Kidney (tissue), 13 donors: ENCODE measurements at regions not wholly inside any gene's neighbourhood (a gene's known extent, or its start where the extent isn't known, plus 50 kb on each side); places are given as distances from the start of the nearest gene placed in this dataset.
A peak's percentile ranks its signal among the peaks of the same experiment; 100 is the strongest.

ENCODE experiments used
- DNase-seq, 5 donors: peaks; one replicate each; pipeline ENCODE4 v3.0.0-alpha.2; 2013 to 2020
- FAIRE-seq: peaks from 2 replicates; lab custom pipeline; 2012; peaks lifted over from hg19 to GRCh38; lab: Jason Lieb, UNC
- H3K27ac ChIP-seq, 2 donors: one replicate each; pipeline ENCODE4 v1.7.0; 2013; ENCODE audit warnings: low read depth in 2 of 2, low read length in 2 of 2, inconsistent platforms in 1 of 2
- H3K27me3 ChIP-seq: one replicate; pipeline ENCODE4 v1.7.1; 2013; ENCODE audit warnings: low read length, inconsistent platforms; ENCODE audit not compliant: control insufficient read depth, insufficient read depth
- H3K36me3 ChIP-seq, 3 donors: one replicate each; pipeline versions ENCODE4 v1.7.0 to v1.7.1; 2013; ENCODE audit warnings: low read length in 3 of 3, control low read depth in 1 of 3, inconsistent platforms in 1 of 3; ENCODE audit not compliant: insufficient read depth in 3 of 3, control insufficient read depth in 2 of 3
- H3K4me1 ChIP-seq, 3 donors: one replicate each; pipeline versions ENCODE4 v1.7.0 to v1.7.1; 2013; ENCODE audit warnings: low read length in 3 of 3, inconsistent platforms in 1 of 3, low read depth in 1 of 3; ENCODE audit not compliant: control insufficient read depth in 2 of 3, insufficient read depth in 2 of 3
- H3K4me3 ChIP-seq, 3 donors: one replicate each; pipeline versions ENCODE4 v1.7.0 to v1.8.1; 2013; ENCODE audit warnings: low read length in 3 of 3, control low read depth in 1 of 3, inconsistent platforms in 1 of 3
- H3K9ac ChIP-seq, 3 donors: one replicate each; pipeline versions ENCODE4 v1.7.0 to v1.7.1; 2013; ENCODE audit warnings: low read length in 3 of 3, control low read depth in 1 of 3, inconsistent platforms in 1 of 3
- H3K9me3 ChIP-seq, 3 donors: one replicate each; pipeline versions ENCODE4 v1.7.0 to v1.7.1; 2013; ENCODE audit warnings: low read length in 3 of 3, control low read depth in 1 of 3, inconsistent platforms in 1 of 3; ENCODE audit not compliant: control insufficient read depth in 2 of 3, insufficient read depth in 1 of 3
- intact Hi-C: fragments of 100-400 bp; cut with DNase I; formaldehyde crosslinking; loops from one replicate; pipeline ENCODE4 v1.11.1; 2022
- TF ChIP-seq, protein P1 (sequence below): IDR thresholded peaks from 3 replicates; pipeline ENCODE4 v1.5.1; 2012; ENCODE audit warnings: mild to moderate bottlenecking, moderate library complexity, borderline replicate concordance; ENCODE audit not compliant: insufficient read depth; ENCODE audit errors: extremely low read depth
- donor health status: control.
- donor health status: control.
- donor health status: control.
- donor health status: control.
- donor health status: control.
- donor health status: DM: yes; HTN: yes; CAD: no.
- donor health status: Normal renal cell carcinoma (clear cell type).

DNA sequence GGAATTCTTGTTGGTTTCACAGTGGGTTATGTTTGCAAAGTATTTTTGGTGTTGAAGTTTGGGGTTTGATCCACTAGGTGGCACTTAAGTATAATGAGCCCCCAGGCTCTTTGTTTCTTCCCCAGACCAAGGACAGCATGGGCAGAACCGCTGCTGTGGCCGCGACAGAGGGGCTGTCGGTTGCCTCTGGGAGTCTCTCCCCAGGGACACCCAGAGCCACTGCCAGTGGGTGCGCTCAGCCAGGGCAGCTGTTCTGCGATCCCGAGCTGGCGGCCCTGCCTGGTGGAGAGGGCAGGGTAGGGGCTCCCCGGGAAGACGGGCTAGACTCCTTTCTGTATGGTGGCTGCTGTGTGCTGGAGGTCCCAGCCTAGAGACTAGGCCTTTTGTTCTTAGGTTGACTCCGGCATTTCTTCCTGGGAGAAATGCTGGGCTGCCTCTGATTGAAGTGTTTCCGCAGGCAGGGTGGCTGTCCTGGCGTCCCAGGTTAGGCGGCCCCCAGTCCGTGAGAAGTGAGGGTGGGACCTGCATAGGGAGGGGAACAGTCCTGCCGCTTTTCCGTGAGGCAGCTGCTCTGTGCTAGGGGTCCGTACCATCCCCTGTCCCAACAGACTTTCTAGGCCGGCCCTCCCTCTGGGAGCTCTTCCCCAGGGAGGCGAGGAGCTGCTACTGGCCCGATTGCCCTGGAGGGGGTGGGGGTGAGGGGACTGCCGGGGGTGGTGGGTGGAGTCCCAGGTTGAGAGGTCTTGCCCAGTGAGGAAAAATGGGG is 253.1 kb upstream of the PELI2 start:
- intact Hi-C loops = no loop called here
- H3K4me3 ChIP-seq = no peak overlapping the region
- H3K27ac ChIP-seq = no peak overlapping the region
- H3K9ac ChIP-seq = no peak overlapping the region
- H3K36me3 ChIP-seq = no peaks in the 10 kb centered on the region
- peaks cover 0 to 6% (median 3%) of the 10 kb centered on the region in 3 donors for H3K9me3 ChIP-seq
- H3K4me1 ChIP-seq = no peaks in the 10 kb centered on the region
- TF ChIP-seq, protein P1, sequence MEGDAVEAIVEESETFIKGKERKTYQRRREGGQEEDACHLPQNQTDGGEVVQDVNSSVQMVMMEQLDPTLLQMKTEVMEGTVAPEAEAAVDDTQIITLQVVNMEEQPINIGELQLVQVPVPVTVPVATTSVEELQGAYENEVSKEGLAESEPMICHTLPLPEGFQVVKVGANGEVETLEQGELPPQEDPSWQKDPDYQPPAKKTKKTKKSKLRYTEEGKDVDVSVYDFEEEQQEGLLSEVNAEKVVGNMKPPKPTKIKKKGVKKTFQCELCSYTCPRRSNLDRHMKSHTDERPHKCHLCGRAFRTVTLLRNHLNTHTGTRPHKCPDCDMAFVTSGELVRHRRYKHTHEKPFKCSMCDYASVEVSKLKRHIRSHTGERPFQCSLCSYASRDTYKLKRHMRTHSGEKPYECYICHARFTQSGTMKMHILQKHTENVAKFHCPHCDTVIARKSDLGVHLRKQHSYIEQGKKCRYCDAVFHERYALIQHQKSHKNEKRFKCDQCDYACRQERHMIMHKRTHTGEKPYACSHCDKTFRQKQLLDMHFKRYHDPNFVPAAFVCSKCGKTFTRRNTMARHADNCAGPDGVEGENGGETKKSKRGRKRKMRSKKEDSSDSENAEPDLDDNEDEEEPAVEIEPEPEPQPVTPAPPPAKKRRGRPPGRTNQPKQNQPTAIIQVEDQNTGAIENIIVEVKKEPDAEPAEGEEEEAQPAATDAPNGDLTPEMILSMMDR = no peak
- DNase-seq = peak in 1 of 5 donors; percentile 53
- H3K27me3 ChIP-seq = no peaks in the 10 kb centered on the region
- FAIRE-seq = no peak

DNA sequence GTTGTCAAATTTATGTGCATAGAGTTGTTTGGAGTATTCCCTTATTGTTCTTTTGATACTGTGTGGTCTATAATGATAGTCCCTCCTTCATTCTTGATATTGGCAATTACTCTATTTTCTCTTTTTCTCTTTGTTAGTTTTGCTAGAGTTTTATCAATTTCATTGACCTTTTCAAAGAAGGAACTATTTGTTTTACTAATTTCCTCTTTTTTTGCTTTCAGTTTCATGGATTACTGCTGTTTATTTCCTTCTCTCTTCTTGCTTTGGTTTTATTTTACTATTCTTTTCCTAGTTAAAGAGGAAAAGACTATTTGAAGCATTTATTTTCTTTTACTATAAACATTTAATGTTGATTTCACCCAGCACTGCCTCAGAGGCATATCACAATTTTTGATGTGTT is 250.9 kb upstream of the PELI2 start:
- Histone ChIP-seq H3K36me3 (no peaks in the 10 kb centered on the region), H3K27me3 (no peaks in the 10 kb centered on the region), H3K9ac (no peak overlapping the region), H3K27ac (no peak overlapping the region), H3K4me1 (no peaks in the 10 kb centered on the region), H3K4me3 (no peak overlapping the region), H3K9me3 (peaks cover 0 to 4% (median 3%) of the 10 kb centered on the region in 3 donors)
- no peak for FAIRE-seq
- DNase-seq = no peak
- intact Hi-C loops = no loop called here
- TF ChIP-seq, protein P1 = no peak

DNA sequence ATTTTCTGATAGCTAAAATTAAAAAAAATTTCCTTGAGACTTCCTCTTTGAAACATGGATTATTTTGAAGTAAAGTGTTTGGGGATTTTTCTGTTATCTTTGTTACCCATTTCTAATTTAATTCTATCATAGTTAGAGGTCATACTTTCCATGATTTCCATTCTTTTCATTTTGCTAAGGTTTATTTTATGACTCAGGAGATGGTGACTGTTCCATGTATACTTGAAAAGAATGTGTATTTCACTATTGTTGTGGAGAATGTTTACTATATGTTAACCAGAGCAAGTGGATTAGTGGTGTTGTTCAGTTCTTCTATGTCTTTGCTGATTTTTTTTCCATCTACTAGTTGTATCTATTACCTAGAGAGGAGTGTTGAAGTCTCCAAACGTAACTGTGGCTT is 250.5 kb upstream of the PELI2 start:
- peaks cover 0 to 4% (median 3%) of the 10 kb centered on the region in 3 donors for H3K9me3 ChIP-seq
- no peak overlapping the region for H3K27ac ChIP-seq
- DNase-seq = no peak
- H3K4me1 ChIP-seq = no peaks in the 10 kb centered on the region
- intact Hi-C loops = no loop called here
- H3K36me3 ChIP-seq = no peaks in the 10 kb centered on the region
- TF ChIP-seq, protein P1 = no peak
- no peak overlapping the region for H3K9ac ChIP-seq
- H3K4me3 ChIP-seq = no peak overlapping the region
- FAIRE-seq = no peak
- no peaks in the 10 kb centered on the region for H3K27me3 ChIP-seq
